A673 (cell line): ENCODE measurements at regions not wholly inside any gene's neighbourhood (a gene's known extent, or its start where the extent isn't known, plus 50 kb on each side); places are given as distances from the start of the nearest gene placed in this dataset.

Experiments
- BruUV-seq: library from RNA; stranded (reverse); fragments of 400-500 nt; replicated peaks from 2 replicates; lab custom pipeline; 2021; lab: Mats Ljungman, UMichigan
- CTCF ChIA-PET: fragments of 300-600 bp; sonication (Branson Sonifier 250); formaldehyde crosslinking; loops from one replicate; lab custom pipeline; 2022; ENCODE audit warnings: antibody characterized with exemption; lab: Charles Lee
- POLR2A ChIA-PET: fragments of 300-600 bp; sonication (Branson Sonifier 250); formaldehyde crosslinking; loops from one replicate; lab custom pipeline; 2022; ENCODE audit warnings: antibody characterized with exemption; ENCODE audit not compliant: low non-redundant PET; lab: Charles Lee
- DNase-seq: peaks from one replicate; pipeline ENCODE4 v3.0.0-alpha.2; 2015; ENCODE audit warnings: low spot score
- H3K27ac ChIP-seq: fragments of 200-600 bp; sonication (generic); 2 replicates; pipeline ENCODE4 v1.5.1; 2016; ENCODE audit warnings: mixed run types, low read depth, mild to moderate bottlenecking, mixed read lengths, antibody characterized with exemption, low read length; ENCODE audit not compliant: poor library complexity, severe bottlenecking
- H3K27me3 ChIP-seq: fragments of 200-600 bp; sonication (generic); replicated peaks from 2 replicates; pipeline ENCODE4 v1.6.1; 2017; ENCODE audit warnings: mixed run types, low read depth, mild to moderate bottlenecking, mixed read lengths, antibody characterized with exemption, low read length; ENCODE audit not compliant: insufficient read depth, poor library complexity
- H3K36me3 ChIP-seq: fragments of 200-600 bp; sonication (generic); 2 replicates; pipeline ENCODE4 v1.6.1; 2016; ENCODE audit warnings: mixed run types, mild to moderate bottlenecking, mixed read lengths, antibody characterized with exemption, low read length; ENCODE audit not compliant: insufficient read depth, poor library complexity, severe bottlenecking
- H3K4me1 ChIP-seq: fragments of 200-600 bp; sonication (generic); 2 replicates; pipeline ENCODE4 v1.6.1; 2017; ENCODE audit warnings: mixed run types, mild to moderate bottlenecking, mixed read lengths, antibody characterized with exemption, low read length; ENCODE audit not compliant: insufficient read depth, poor library complexity, severe bottlenecking
- H3K4me3 ChIP-seq: fragments of 200-600 bp; sonication (generic); 2 replicates; pipeline ENCODE4 v1.5.1; 2016; ENCODE audit warnings: low read depth, mixed run types, mild to moderate bottlenecking, mixed read lengths, low read length; ENCODE audit not compliant: poor library complexity, severe bottlenecking
- H3K9me3 ChIP-seq: fragments of 200-600 bp; sonication (generic); 2 replicates; pipeline ENCODE4 v1.6.1; 2016; ENCODE audit warnings: mixed run types, low read depth, mild to moderate bottlenecking, mixed read lengths, antibody characterized with exemption, low read length; ENCODE audit not compliant: poor library complexity, severe bottlenecking
- CTCF ChIP-seq: fragments of 300-800, 200-600 bp; sonication (generic); conservative IDR thresholded peaks from 2 replicates; pipeline ENCODE4 v1.5.1; 2017; ENCODE audit warnings: low read depth, mild to moderate bottlenecking, antibody characterized with exemption, low read length, moderate library complexity, mixed read lengths
- EZH2 ChIP-seq: fragments of 200-600 bp; sonication (generic); IDR thresholded peaks from 2 replicates; pipeline ENCODE4 v1.6.1; 2017; ENCODE audit warnings: borderline replicate concordance, low read depth, mild to moderate bottlenecking, mixed read lengths, antibody characterized with exemption, low read length; ENCODE audit not compliant: poor library complexity, severe bottlenecking
- intact Hi-C: fragments of 100-400 bp; cut with micrococcal nuclease; formaldehyde crosslinking; loops from one replicate; pipeline ENCODE4 v1.10.0; 2022; ENCODE audit not compliant: unreplicated experiment

GRCh38 chr14:83017296-83017695, 1483.6 kb upstream of the SEL1L start:
- Histone ChIP-seq H3K27me3 (no peaks in the 10 kb centered on the region), H3K9me3 (no peaks in the 10 kb centered on the region), H3K27ac (no peak overlapping the region), H3K4me3 (no peak overlapping the region), H3K4me1 (no peaks in the 10 kb centered on the region), H3K36me3 (no peaks in the 10 kb centered on the region)
- intact Hi-C loops, result no loop called here
- POLR2A ChIA-PET, result no interaction called here
- no TSS peak for BruUV-seq
- no peak for DNase-seq
- TF ChIP-seq CTCF (no peak), EZH2 (no peak)
- CTCF ChIA-PET, result no interaction called here

GRCh38 chr14:83019744-83020414, 1486.2 kb upstream of the SEL1L start:
- H3K4me1 ChIP-seq, result no peaks in the 10 kb centered on the region
- POLR2A ChIA-PET, result no interaction called here
- no peak overlapping the region for H3K27ac ChIP-seq
- H3K36me3 ChIP-seq, result no peaks in the 10 kb centered on the region
- BruUV-seq, result no TSS peak
- no peaks in the 10 kb centered on the region for H3K9me3 ChIP-seq
- CTCF ChIA-PET, result no interaction called here
- DNase-seq, result no peak
- H3K4me3 ChIP-seq, result no peak overlapping the region
- H3K27me3 ChIP-seq, result no peaks in the 10 kb centered on the region
- intact Hi-C loops, result no loop called here
- TF ChIP-seq CTCF (no peak), EZH2 (no peak)

- H3K9me3 ChIP-seq, result no peaks in the 10 kb centered on the region
- BruUV-seq, result no TSS peak
- CTCF ChIA-PET, result no interaction called here
- no peaks in the 10 kb centered on the region for H3K4me1 ChIP-seq
- no peak for TF ChIP-seq EZH2
- TF ChIP-seq CTCF, result no peak
- POLR2A ChIA-PET, result no interaction called here
- intact Hi-C loops, result no loop called here
- no peak for DNase-seq
- H3K27me3 ChIP-seq, result no peaks in the 10 kb centered on the region
- no peak overlapping the region for H3K27ac ChIP-seq
- no peak overlapping the region for H3K4me3 ChIP-seq
- no peaks in the 10 kb centered on the region for H3K36me3 ChIP-seq
Observed at GRCh38 chr14:83021323-83021722, 1487.7 kb upstream of the SEL1L start.
